ENCODE measurements at regions not wholly inside any gene's neighbourhood (a gene's known extent, or its start where the extent isn't known, plus 50 kb on each side); places are given as distances from the start of the nearest gene placed in this dataset.
"Not testable (repeated sequence)": the region's sequence is repeated elsewhere in the genome, so short reads cannot be mapped to it uniquely, and the experiment has no call there.

DNA sequence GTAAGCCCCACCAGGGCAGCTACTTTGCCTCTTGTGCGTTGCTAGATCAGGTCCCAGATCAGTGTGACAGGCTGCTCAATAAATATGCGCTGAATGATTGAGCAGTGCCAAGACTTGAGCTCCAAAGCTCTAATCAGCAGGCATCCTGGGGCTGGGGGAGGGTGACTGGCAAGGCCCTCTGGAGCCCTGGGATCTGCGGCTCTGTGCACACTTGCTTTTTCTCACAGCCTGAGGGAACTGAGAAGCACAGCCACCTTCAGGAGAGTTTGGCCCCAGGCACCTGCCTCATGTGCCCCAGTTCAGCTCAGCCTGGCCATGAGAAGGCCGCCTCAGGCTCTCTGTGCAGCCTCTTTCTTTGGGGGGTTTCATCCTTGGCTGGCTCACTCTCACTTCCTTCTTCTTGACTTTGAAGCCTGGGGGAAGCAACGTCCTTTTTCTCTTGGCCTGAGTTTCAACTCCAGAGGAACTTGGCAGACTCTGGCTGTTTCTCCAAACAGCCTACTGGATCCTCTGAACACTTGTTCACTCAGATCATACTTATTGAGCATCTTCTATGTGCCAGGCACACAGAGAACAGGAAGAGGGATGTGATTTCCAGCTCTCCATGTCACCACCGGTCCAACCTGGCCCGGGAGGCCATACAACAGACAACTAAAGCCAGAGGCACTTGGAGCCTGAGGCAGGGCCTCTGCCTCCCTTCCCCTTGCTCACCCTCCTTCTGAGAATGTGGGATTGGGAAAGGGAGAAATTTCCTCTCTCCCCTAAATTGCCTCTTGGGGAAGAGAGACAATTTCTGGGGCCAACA lies 114.0 kb downstream of the VEGFA start:
- no peak for DNase-seq

DNA sequence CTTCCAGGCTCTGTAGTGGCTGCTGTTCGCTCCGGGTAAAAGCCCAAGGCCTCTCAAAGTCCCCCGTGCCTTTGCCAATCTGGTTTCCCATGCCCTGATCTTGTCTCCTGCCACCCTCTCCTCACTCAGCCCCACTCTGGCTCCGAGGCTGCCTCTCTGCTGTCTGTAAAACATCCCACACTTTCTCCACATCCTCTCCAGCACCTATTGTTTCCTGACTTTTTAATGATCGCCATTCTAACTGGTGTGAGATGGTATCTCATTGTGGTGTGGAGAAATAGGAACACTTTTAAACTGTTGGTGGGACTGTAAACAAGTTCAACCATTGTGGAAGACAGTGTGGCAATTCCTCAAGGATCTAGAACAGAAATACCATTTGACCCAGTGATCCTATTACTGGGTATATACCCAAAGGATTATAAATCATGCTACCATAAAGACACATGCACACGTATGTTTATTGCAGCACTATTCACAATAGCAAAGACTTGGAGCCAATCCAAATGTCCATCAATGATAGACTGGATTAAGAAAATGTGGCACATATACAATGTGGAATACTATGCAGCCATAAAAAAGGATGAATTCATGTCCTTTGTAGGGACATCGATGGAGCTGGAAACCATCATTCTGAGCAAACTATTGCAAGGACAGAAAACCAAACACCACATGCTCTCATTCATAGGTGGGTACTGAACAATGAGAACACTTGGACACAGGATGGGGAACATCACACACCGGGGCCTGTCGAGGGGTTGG lies 112.9 kb downstream of the VEGFA start:
- DNase-seq: not testable (repeated sequence)

DNA sequence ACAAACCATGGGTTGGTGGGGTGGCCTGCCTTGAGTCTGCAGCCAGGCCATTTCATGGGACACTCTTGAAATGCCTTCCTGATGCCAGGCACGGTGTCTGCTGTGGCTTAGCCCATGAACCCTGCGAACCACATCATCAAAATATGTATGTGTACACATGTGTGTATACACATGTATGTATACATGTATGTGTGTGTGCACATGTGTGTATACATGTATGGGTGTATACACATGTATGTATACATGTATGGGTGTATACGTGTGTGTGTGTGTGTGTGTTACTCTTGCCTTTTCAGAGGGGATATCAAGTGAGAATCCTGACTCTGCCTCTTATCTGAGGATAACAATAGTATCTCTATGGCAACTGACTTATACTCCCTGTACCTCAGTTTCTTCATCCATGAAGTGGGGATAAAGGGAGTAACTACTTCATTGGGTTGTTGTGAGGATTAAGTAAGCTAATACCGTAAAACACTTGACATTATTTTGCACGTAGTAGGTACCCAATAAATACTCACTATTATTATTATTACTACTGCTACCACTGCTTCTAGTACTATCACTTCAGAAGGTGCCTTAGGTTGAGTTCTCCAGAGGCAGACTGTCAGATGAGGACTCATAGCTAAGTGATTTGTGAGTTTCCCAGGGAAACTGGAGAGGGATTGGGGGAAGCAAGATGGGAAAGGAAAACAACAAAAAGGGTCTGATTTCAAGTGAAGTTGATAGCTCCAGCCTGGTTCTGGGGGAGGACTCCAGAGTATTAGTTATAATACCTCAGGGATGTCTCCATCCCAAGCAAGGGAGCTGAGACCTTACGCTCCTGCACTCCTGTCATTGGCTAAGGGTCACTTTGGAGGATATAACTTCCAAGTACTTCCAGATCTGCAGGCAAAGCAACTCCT lies 110.5 kb downstream of the VEGFA start:
- DNase-seq: no peak

DNA sequence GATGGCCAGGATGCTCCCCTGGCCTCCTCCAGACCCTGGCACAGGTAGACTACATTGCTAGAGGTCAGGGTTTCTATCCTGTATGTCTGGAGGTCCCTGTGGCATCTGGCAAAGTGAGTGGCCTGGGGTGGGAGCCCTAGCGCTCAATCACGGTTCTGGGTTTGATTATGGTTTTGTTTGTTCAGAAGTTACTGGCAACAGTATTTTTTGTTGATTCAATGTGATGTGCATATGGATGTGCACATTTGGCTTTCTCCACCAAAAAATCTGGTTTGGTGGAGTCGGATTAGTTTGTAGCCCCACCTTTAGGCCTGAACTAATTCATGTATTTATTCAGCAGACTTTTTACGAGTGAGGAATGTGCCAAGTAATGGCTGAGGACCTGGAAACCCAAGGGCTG lies 109.7 kb downstream of the VEGFA start:
- no peak for DNase-seq

DNA sequence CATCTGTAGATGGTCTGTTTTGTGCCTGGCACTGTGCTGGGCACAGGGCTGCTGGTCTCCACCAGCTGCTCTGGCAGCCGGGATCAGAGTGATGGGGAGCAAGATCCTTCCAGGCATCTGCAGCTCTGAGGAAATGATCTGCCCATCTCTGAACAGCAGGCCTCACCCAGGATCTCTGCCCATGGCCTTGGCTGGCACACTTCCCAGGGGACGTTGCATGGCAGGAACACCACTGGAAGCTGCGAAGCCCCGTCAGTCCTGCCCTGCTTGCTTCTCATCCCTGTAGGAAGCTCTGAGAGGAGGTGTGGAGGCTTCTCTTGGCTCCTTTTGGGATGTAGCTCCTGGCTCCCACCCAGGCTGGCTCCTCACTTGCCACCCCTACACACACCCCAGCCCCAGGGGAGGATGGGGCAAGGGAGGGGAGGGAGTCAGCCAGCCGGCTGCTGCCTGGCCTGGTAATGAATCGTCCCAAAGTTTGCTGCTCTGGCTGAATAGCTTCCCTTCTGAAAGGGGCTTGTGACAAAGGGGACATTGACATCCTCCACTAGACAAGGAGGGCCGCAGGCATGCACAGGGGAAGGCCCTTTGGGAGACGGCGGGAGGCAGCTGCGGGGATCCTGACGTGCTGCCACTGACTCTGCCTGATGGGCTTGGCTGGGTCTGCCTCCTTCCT lies 108.9 kb downstream of the VEGFA start:
- no peak for DNase-seq

DNA sequence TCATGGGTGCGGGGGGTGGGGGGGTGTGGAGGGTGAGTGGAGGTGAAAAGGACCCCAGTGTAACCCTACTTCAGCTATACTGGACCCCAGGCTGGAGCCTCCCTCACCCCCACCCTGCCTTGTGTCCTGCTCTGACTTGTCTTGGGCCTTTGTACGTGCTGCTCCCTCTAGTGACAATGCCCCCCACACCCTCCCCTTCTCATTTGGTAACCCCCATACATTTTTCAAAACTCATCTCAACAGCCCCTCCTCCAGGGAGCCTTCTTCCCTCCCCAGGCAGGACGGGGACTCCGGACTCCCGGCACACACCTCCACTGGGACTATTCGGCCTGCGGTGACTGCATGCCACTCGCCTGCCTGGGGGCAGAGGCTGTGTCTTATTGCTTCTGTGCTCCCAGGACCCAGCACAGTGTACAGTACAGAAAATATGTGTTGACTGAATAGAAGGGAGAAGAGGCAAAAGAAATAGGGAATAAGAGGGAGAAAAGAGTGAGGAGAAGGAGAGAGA lies 108.2 kb downstream of the VEGFA start:
- no peak for DNase-seq

DNA sequence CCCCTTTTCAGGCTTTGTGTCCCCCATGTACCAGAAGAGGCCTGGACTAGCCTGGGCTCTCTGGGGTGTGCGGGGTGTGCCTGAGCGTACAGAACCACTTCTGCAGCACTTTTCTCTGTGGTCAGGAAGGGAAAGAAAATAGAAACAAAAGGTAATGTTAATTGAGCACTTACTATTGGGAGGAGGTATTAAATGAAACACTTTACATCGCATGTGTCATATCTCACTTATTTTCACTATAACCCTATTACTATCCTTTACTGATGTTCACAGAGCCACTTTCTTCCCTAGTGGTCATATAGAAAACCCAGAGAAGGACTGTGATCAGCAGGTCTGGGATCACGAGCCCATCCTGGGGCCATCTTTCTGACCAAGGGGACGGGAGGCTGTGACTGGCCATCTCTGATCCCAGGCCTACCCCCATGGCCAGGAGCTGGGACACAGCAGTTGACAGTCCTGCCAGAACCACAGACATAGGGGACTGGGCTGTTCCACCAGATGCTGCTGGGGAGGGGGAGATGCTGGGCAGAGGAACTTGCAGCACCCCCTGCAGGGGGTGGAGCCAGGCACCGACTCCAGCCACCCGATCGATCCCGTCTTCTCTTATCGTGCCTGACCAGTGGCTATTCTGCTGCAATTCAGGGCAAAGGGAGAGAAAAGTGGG lies 107.6 kb downstream of the VEGFA start:
- DNase-seq: no peak

DNA sequence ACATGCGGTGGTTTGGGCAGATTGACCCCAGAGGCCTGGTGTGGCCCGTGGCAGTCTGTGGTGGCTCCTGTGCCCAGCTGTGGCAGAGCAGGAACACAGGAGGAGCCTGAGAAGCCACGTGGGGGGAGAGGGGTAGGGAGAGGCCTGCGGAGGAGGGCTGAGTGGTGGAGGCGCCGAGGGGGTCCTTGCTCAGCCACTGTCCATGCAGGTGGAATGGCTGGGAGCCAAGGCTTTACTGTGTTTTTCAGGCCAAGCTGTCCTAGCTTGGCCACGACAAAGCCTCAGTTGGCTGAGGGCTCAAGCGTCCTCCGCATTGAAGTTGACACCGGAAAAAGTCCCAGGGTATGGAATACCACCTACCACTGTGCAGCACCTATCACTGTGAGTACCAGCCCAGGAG lies 107.0 kb downstream of the VEGFA start:
- no peak for DNase-seq

DNA sequence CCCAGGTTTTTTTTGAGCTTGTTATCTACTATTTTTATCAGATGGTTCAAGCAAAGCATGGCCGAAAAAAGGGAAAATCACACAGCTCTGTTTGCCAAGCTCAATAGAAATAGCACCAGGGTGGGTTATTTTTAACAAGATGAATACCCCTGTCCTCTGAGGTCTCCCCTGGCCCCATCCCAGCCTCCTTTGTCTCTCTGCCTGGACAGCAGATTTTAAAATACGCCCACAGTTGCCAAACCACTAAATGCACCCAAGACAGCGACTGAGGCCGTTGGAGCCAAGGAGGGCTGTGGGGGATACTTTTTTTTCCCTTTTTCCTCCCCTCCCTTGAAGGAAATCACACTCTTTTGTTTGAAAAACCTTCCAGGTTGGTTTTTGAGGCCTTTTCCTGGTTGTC lies 106.6 kb downstream of the VEGFA start:
- no peak for DNase-seq

DNA sequence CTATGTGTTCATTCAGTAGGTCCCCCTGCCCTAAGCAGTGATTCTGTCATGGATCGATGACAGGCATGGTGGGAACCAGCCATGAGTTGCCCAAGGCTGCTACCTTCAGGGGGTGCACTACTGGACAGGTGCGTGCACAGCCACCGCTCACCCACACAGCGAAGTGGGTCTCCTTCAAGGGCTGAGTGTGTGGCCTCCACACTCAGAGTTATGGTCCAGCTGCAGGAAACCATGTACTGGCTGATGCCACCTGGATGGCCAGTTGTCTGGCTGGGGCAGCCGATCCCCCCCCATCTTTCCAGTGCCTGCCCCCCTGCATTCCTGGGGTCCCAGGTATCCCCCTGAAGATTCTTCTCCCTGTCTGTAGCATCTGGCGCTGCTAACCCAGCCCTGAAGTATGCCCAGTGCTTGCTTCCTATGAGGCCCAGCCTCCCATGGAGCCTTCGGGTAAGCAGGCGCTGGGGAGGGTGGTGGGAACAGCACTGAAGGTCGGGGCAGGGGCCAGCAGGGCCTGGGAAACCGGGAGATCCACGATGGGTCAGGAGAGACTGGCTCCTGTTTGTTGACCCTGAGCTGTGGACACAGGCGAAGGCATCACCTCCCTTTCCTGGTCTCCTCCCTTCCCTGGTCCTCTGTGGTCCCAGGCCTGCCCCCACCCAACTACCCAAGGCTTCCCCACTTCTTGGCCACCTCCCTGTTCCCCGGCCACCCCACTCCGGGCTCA lies 106.0 kb downstream of the VEGFA start:
- DNase-seq: no peak

DNA sequence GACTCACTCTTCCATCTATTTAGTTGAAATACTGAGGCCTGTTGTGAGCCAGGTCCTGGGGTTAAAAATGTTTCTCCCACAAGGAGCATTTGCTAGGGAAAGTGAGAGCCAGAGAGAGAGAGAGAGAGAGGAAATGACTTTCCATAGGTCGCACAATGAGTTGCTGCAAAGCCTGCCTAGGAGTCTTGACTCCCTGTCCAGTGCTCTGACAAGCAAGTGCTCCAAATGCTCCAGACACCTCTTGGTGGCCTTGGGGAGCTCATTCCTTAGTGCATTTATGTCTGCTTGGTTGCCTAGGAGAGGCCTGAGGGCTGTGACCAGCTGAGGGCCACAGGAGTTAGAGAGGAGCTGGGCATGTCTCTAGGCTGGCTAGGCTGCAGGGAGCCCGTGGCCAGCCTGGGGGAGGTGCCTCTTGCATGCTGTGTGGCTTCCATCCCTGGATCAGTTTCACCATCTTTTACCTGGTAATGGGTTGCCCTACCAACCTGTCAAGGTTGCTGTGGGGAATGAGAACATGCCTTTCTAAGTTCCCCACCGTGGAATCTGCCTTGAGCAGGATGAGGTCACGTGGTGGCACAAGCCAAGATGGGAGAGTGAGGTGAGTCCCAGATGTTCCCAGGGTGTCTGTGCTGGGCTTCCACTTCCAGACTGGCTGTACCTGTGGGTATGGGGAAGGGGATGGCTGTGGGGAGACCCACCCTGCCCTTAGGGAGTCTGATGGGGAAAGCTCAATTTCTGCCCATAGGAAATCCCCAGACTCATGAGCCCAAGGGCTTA lies 105.0 kb downstream of the VEGFA start:
- DNase-seq: no peak

DNA sequence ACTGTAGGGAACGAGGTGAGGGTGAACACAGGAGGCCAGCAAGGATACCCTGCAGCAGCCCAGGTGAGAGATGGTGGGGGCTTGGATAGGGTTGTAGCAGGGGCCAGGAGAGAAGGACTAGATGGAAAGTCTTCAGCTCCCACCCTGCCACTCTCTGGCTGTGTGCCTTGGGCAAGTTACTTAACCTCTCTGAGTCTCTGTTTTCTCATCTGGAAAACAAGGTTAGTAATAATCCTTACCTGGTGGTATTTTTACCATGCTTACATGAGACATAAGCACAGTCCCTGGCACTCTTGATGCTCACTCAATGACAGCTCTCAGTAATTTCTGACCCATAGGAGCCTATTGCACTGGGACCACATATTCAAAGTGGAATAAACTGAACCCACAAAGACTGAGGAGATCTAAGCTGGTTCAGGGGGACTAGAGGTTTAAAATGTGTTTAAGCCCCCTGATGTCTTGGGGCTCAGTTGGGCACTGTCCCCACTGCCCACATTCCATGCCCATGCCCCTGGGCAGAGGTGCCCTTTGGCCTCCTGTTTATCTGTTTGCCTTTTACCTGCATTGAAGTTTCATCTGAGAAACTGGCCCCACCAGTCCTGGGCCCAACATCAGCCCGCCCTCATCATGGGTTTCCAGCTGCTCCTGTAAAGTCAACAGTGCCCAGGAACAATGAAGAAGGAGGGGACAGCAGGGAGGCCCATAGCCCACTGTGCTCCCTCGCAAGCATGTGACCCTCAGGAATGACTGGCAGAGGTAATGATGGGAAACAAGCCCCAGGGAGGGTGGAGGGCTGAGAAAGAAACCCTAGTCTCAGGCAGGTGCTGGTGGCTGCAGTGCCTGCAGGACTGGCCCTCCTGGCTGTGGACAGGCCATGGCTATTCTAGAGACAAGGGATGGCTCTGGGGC lies 104.0 kb downstream of the VEGFA start:
- no peak for DNase-seq

DNA sequence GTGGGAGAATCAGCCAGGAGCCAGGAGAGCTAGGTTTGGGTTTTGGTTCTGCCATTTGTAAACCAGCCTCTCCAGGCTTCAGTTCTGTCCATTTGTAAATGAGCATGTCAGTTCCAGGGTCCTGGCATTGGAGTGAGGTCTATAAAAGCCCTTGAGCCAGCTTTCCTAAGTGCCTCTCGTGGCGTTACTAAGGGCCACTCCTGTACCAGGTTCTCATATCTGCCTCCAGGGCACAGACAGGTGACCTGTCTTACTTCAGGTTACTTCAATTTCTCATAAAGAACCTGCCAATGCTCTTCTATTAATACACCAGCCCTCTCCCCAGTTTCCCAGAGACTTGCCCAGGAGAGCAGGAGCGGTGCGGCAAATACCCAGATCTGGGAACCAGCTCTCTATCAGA lies 101.9 kb downstream of the VEGFA start:
- no peak for DNase-seq

DNA sequence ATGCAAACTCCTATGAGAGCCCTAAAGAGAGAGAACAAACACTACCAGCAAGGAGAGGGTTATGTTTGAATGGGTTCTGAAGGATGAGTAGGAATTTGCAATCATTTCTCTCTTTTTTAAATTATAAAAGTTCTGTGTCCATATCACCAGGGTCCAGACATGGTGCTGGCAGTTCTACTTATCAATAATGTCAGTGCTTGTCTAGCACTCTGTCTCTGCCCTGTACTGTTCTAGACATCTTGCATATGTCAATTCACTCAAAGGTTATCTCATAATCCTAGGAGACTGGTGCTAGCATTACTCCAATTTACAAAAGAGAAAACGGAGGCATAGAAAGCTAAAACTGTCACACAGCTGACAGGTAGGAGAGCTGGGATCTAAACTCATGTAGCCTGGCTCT lies 101.3 kb downstream of the VEGFA start:
- no peak for DNase-seq

DNA sequence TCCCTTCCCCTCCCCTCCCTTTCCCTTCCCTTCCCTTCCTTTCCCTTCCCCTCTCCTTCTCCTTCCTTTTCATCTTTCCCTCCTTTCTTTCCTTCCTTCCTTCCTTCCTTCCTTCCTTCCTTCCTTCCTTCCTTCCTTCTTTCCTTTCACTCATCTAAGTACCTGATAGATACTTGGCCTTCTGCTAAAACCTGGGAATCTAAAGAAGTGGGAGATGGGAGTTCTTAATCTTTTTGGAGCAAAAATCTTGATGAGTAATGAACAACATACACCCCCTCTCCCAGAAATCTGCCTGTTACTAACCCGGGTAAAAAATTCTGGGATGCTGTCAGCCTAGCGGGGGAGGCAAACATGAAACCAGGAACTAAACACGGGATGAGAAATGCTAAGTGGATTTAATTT lies 100.7 kb downstream of the VEGFA start:
- DNase-seq: no peak

DNA sequence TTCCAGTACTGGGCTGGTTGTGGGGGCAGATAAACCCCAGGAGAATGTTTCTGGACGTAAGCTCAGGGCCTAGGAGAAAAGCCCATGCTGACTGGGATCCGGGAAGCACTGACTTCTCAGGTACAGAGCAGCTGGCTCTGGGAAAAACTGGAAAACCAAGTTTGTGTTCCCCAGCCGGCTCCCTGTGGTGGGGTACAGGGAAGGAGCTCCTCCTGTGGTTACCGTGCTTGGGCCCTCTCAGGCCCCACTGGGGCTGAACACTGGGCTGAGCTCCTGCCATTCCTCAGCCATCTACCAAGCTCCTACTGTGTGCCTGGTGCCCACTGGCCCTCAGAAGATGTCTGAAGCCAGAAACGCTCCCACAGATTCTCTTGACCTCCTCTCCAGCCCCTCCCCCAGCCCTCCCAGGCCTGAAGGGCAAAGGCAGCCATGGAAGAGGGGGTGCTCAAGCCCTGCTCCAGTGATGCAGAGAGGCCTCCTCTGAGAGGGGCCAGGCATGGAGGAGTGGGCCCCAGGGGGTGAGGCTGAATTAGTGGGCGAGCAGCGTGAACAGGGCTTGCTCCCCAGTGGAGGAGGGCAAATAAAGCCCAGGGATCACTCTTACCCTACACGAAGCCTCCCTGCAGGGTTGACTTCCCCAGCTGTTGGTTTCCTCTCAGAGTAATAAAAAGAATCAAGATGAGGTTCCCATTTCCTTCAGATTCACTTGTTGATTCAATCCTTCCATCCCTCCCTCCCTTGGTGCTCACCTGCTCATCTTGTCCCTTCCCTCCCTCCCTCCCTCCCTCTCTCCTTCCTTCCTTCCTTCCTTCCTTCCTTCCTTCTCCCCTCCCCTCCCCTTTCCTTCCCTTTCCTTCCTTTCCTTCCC lies 100.0 kb downstream of the VEGFA start:
- DNase-seq: no peak

DNA sequence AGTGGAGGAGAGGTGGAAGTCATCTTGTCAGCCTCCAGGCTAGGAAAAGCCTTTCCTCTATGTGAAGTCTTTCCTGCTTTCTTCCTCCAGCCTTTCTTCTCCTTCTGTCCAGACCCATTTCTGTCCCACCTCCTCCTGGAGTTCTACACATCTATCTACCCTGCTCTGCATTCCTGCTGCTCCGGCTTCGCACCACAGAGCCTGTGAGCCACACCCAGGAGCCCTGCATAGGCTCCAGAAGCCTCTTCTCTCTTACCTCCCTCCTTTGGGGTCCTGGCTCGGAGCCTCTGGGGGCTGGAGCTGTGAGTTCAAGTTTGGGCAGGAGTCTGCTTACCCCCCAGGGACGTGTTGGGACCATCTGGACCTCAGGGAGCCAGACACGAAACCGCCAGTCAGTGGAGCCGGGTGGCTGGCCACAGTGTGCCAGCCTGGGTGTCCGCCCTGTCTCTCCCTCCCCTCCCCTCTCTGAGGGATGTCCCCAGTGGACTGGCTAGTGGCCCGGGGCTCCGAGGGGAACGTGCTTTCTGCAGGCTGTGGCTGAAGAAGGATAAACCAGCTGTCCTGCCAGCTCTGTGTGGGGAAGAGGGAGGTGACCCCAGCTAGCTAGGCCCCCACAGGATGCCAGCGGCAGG lies 99.2 kb downstream of the VEGFA start:
- DNase-seq: no peak

DNA sequence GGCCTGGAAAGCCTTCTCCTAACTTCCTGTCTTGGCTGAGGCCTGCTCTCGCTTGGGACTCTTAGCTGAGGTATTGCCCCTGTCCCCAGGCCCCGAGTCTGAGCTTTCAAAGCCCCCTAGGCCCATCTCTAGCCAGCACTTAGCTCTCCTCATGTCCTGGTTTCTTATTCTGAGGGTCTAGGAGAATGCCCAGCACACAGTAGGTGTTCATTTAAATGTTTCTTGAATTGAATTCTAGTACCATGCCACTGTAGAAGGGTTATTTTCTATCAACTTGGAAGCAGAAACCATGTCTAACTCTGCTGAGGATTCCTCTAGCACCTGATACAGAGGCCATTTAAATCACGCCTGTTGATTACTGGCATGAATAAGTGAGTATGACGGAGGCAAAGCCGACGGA lies 98.5 kb downstream of the VEGFA start:
- no peak for DNase-seq

All from dermis blood vessel endothelial cell (primary cell).